GM18511 (cell line): ENCODE measurements at regions not wholly inside any gene's neighbourhood (a gene's known extent, or its start where the extent isn't known, plus 50 kb on each side); places are given as distances from the start of the nearest gene placed in this dataset.

Experiments
- ATAC-seq: cut with Tn5 transposase; IDR thresholded peaks from one replicate; pipeline ENCODE4 v1.9.1; 2021; ENCODE audit warnings: mild to moderate bottlenecking, moderate library complexity; ENCODE audit not compliant: unreplicated experiment

DNA sequence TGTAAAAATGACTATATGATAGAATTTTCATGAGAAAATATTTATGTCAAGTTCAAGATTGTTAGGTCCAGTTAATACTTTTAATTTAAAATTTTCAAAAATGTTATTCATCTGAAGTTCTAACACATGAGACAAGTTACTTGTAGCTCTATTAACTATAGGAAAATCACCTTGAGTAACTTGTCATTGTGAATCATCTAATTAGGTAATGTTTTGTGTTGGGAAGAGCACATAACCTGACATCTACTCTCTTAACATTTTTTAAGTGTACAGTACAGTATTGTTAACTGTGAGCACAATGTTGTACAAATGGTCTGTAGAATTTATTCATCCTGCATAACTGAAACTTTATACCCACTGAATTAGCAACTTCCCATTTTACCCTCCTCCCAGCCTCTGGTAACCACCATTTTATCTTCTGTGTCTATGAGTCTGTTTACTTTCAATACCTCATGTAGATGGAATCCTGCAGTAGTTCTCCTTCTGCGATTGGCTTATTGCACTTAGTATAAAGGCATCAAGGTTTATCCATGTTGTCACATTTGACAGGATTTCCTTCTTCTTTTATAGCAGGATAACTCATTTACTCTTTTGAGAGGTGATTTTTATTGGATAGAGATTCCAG, 54.6 kb downstream of the ARL4A start:
- ATAC-seq = no peak

DNA sequence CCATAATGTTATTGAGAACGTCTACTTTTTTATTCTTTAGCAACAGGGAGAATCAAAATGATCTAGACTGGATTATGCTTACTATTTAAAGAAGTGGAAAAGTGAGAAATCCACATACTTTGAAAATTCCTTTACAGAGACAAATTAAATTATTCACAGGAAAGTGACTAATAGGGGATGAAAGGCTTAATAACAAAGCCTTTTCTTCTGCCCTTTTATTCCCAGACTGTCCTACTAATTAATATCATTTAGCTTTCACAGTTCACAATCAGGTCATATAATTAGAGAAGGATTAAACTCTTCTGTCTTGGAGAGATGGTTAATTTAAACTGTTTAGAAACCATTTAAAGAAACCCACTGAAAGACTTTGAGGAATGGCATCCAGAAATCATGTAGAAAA, 58.8 kb downstream of the ARL4A start:
- no peak for ATAC-seq

DNA sequence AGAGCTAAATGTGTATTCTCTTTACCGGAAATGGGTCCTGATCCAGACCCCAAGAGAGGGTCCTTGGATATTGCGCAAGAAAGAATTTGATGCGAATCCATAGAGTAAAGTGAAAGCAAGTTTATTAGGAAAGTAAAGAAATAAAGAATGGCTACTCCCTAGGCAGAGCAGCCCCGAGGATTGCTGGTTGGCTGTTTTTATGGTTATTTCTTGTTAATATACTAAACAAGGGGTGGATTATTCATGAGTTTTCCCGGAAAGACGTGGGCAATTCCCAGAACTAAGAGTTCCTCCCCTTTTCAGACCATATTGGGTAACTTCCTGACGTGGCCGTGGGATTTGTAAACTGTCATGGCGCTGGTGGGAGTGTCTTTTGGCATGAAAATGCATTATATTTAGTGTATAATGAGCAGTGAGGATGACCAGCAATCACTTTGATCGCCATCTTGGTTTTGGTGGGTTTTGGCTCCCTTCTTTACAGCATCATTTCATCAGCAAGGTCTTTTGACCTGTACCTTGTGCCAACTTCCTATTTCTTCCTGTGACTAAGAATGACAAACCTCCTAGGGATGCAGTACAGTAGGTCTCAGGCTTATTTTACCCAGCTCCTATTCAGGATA, 60.4 kb downstream of the ARL4A start:
- no peak for ATAC-seq

DNA sequence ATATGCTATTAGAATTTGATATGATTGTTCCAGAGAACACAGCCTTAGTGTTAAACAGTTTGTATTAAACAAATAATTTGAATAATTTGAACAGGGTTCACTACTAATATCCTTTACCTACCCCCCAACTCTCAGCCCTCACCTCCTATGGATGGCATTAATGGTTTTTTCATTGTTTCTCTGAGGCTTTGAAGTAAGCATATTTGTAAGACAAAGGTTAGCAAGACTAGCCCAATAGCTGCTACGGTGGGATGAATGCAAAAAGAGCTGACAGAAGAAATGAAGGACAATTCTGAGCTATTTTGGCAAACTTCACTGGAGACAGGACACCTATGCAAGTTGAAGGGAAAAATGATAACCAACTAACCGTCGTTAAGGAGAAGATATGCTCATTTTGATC, 61.6 kb downstream of the ARL4A start:
- no peak for ATAC-seq

DNA sequence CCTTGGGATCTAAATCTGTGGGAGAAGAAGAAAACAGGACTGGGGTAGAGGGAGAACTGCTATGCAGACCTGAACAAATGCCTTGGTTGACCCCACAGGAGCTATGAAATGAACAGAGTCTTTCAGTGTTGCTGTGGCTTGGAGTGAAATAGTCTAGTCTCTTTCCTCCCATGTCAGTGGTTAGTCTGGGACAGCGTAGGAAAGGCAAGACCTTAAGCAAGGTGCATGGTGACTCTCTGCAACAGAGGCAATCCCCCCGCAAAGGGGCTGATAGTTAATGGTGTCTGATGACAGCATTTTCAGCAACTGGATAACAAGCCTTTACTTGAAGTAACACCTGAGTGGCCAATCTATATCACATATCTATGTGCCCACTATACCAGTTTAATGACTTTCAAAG, 62.3 kb downstream of the ARL4A start:
- no peak for ATAC-seq

DNA sequence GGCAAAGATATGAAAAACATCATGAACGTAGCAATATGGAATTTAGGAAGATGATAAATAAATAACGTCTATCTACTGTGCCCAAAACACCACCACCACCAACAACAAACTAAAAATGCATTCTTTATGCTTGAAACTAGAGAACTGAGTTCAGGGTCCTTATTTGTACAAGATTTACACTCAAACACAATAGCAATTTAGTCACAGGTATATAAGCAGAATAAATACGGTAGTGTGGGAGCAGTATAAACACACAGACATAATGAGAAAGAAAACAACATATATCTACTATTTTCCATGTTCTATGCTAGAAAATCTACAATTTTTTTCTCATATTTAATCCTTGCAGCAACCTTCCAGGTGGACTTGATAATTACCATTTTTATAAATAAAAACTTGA, 64.3 kb downstream of the ARL4A start:
- ATAC-seq = no peak

DNA sequence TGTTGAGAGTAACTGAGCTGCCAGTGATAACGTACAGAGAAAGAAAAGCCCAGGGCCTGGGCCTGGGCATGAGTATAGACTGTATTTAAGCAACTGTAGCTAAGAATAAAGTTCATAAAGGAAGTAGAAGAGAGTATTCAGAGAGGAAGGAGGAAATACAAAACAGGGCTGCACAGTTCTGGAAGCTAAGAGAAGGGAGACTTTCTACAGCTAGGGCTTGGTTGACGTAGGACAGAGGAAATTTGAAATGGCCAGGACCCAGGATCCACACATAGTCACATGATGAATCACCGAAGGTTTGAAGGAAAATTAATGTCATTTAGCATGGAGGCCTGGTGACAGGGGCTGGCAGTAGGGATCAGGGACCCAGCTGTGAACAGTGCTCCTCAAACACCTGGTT, 66.7 kb downstream of the ARL4A start:
- ATAC-seq = no peak

DNA sequence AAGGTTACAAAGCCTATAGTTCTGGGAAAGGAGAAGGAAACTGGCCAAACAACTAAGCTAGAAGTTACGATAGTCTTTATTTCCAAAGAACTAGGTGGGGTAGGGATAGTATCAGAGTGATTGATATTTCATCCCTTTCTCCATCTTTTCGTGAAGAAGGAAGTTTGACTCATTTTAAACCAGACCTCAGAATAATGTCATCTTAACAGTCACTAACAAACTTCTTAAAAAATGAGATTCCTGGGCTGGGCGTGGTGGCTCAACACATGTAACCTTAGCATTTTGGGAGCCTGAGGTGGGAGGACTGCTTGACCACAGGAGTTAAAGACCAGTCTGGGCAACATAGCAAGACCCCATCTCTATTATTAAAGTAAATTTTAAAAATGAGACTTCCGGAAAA, 69.4 kb downstream of the ARL4A start:
- no peak for ATAC-seq

DNA sequence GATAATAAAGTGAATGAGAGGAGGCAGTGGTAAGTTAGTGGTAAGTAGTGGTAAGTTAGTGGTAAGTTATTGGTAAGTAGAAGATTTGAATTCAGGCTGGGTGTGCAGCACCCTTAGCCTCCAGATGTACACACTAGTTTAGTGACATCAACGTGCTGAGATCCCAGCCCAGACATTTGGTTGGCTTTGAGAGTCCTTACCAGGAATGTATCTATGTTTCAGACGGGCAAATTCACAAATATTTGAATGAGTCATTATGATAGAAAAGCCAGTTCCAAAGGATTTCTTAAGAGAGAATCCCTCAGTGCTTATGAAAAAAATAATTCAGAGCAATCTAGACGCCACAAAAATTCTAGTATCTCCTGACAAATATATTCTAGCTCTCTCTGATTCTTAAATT, 70.0 kb downstream of the ARL4A start:
- no peak for ATAC-seq

DNA sequence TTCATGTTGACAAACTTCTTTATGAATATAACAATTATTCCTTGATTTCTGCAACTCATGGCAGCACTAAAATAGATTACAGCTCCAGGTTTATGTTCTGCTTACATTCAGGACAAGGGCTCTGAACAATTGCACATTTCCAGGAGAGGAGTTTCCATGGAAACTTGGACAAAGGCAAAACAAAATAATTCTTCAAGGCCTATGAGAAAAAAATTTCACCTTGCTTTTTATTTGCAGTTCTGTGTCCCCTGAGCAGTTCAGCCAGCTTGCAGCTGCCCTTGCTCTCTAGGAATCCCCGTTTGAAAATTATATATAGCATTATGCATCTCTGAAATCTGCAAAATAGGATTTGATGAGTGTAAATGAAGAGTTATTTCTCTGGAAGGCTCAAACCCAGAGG, 71.7 kb downstream of the ARL4A start:
- ATAC-seq = no peak

DNA sequence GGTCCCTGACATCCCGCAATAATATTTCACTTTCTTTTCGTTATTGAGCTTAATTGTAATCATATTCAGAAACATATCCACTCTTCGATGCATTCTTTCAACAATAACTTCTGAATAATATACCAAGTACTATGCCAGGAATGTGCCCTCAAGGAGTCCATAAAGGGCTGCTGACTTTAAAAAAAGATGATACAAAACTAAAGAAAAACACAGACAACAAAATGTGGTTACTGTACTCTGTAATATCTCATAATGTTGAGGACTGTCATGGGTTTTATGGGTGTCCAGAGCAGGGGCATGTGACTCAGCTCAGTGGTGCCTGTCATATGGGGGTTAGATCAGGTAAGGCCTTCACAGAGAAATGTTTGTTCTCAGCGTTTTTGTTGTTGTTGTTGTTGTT, 73.7 kb downstream of the ARL4A start:
- ATAC-seq = no peak

DNA sequence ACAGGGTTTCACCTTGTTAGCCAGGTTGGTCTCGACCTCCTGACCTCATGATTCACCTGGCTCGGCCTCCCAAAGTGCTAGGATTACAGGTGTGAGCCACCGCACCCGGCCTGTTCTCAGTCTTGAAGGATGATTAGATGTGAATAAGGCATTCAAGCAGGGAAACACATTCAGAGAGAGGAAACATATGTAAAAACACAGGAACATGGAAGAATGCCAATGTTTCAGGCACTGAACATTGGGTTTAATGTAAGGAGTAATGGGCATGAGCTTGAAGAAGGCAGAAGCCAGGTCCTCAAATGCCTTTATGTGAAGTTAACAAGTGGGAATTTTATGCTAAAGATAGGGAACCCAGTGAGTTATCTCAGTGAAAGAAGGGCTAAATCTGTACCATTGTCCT, 74.3 kb downstream of the ARL4A start:
- no peak for ATAC-seq

DNA sequence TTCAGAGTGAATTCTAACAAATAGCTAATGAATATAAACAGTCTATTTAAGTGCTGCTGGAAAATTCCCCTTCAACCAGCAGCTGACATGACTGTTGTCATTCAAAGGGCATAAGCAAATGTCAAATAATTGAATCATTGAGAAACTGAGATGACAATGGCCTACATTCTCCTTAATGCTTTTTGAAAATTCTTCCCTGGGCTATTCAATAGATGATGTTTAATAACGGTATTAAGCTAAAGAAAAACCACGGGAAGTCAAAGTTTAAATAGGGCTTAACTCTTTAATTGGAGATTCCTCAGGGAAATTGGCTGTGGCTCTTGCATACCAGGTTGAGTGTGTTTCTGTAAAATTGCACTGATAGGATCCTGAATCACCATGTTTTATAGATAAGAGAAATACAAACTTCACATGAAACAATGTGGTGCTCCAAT, 77.0 kb downstream of the ARL4A start:
- no peak for ATAC-seq

DNA sequence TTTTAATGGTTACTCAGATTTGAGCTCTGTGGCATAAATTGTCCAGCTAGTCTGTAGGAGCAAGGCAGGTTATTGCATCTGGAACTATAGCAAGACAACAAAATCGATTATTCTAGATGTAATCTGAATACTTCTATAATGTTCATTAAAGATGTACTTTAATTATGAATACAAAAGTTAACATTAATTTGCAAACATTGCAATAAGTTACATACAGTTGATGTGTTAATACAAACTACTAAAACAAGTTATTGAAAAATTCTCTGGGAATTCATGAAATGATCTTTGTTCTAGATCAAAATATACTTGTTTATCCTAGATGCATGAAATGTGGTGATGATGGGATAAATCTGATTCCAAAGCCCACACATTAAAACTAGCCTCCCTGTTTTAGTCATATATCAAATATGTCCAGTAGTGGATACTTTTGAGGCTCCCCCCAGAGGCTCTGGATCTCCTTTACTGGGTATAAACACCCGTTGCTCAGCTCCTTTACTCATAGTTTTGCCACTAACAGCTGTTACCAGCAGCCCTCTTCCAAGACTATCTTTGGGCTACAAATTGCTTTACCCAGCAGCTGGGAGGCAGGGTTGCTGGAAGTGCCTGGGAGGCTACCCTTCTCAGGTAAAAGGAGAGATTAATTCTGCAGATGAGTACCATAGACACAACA, 78.1 kb downstream of the ARL4A start:
- ATAC-seq = no peak

DNA sequence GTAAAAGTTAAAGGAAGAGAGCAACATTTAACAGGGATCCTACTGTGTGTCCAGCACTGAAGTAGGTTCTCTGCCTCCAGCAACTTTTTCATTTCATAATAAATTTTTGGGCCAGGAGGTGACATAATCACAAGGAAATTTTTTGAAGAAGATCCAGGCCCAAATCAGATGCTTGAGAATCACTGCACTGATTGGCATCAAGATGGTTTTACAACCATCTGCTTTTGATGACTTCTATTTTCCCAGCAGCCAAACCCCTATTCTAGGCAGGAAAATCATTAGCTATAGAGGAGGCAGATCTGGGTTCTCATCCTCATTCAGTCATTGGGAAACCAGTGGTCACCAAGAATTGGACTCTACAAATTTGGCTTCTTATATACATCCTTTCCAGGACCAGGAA, 79.0 kb downstream of the ARL4A start:
- ATAC-seq = no peak

DNA sequence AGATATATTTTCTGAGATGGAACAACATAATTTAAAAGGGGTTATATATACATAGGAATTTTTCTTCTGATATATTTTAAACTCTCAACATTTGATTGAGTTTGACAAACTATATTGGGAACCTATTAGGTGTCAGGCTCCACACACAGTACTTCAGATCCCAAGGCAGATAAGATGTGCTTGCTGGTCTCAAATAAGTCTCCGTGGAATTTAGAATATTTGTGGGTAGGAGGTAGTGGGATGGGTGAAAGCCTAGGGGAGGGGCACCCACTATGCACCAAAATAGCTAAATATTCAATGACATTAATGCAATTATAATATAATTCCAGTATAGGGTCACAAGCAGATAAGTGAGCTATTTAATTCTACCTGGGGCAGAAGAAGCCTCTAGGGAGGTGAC, 81.5 kb downstream of the ARL4A start:
- ATAC-seq = no peak

DNA sequence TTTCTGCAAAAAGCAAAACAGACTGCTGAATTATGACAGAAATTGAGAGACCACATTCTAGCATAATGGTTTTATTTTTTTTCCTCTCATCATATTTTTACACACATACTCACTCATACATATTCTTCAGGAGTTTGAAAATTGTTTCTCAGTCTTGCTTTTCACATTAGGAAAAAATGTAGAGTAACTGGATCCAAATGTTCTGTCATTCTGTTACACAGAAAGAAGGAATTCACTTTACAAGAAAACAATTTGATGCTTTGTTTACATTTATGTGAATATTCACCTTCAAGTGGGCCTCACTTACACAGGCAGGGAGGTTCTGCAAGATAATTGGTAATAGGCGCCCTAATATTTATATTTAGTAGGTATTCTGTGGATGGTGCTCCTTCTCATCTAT, 82.0 kb downstream of the ARL4A start:
- no peak for ATAC-seq

DNA sequence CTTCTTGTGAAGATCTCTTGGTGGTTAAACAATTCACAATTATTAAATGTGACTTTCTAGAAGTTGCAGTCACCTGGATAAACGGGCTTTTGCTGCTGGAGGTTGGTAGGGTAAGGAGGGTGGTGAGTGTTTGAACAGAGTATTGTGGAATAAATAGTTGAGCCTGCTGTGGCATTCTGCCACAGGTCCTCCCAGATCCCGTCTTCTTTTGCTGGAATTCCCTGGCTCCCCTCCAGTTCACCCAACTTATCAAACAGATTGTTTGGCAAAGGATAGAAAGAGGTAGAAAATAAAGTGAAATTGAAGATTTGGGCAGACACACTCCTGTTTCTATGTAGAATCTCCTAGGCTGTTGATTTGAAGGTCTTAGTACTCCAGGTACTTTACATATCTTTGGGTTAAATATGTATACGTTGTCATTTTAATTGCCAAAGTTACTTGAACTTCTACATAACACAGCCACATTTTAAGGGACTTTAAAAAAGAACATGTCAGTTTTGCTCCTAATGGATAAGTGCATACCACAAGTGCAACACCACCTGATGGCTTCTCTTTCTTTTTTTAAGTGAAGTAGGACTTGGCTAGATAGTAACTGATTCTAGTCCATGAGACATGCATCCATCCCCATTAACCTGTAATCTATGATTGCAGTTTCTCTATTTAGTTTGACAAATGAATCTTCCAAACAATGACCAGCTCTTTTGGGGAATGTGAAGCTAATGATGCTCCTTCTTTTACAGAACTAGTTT, 83.0 kb downstream of the ARL4A start:
- ATAC-seq = no peak

DNA sequence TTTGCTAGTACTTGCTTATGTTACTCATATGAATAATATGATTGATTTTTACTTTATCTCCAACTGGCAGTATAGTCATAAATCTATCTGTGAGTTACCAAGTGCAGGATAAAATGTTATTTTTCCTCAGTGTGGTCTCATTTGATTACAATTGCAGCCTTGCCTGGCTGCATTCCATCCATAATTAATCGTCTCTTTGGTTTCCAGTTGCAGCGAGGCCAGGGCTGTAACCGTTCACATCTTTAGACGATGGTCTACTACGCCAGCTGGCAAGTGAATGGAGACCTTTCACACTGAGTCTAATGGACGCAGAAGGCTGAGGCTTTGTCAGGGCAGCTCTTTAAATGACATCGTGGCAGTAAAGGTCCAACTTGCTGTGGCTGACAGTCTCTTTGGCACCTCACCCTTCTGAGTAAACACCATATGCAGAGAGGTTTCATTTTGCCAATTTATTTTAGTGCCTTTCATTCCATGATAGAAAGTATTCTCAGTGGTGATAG, 84.0 kb downstream of the ARL4A start:
- ATAC-seq = no peak

DNA sequence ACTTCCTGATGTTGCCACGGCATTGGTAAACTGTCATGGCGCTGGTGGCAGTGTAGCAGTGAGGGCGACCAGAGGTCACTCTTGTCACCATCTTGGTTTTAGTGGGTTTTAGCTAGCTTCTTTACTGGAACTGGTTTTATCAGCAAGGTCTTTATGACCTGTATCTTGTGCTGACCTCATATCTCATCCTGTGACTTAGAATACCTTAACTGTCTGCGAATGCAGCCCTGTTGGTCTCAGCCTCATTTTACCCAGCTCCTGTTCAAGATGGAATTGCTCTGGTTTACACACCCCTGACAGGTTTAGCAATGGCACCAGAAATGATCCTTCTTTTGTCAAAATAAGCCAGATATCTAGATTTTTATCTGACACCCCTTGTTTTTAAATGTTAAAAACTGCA, 85.3 kb downstream of the ARL4A start:
- ATAC-seq = no peak

DNA sequence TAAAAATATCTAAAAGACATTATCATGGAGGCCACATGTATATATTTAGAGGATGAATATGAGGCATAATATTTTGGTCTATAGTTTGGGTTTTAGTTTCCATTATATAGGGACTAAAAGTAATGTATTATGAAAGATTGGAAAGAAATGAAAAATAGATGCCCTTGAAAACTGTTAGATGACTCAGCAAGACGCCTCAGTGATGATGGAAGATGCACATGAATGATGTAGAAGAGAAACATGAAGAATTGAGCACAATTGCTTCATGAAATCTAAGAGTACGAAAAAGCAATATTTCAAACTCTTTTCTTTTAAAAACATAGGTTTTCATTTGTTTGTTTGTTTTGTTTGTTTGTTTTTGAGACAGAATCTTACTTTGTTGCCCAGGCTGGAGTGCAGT, 89.8 kb downstream of the ARL4A start:
- ATAC-seq = no peak

DNA sequence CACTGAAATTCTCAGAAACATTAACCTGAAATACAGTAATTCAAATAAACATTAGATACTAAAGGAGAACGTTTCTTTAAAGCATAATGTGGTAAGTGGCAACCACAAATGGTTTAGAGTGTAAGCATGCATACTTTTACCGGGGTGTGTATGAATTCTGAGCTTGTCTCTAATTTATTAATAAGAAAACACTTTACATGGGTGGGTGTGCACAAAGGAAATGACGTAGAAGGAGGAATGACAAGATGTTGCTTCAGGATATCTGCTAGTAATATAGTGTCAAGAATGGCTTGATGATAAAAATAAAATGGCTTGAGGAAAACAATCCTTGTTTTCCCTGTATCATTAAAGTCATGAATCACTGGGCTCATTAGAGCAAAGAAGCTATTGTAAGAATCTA, 92.5 kb downstream of the ARL4A start:
- no peak for ATAC-seq
